ENCODE measurements at regions not wholly inside any gene's neighbourhood (a gene's known extent, or its start where the extent isn't known, plus 50 kb on each side); places are given as distances from the start of the nearest gene placed in this dataset.

- TF ChIP-seq CTCF (IDR thresholded peaks at IDR 0.05; ENCODE audit: extremely low read depth in 1 of 2, insufficient read depth in 1 of 2, low read depth in 1 of 2, low read length in 2 of 2), result no peak
- no peak for TF ChIP-seq POLR2AphosphoS5 (IDR thresholded peaks at IDR 0.05; ENCODE audit: insufficient read depth, low read depth, low read length)
- TF ChIP-seq EZH2 (IDR thresholded peaks at IDR 0.05; ENCODE audit: borderline replicate concordance, low read depth, low read length, severe bottlenecking), result no peak
- no peak for TF ChIP-seq JUN (IDR thresholded peaks at IDR 0.05; ENCODE audit: borderline replicate concordance, insufficient read depth, insufficient read length, low read depth)
- TF ChIP-seq POLR2A (IDR thresholded peaks at IDR 0.05; ENCODE audit: low read depth, low read length), result no peak
- no peak for TF ChIP-seq MYC (IDR thresholded peaks at IDR 0.05; ENCODE audit: low read depth, low read length)
- no peak for TF ChIP-seq MAX (IDR thresholded peaks at IDR 0.05; ENCODE audit: insufficient read depth, insufficient read length)
Measured at GRCh38 chr12:31906557-31907301, 52.5 kb upstream of the RESF1 start.

Data from endothelial cell of umbilical vein (primary cell).